NCI-H1930 (cell line): ENCODE measurements at regions not wholly inside any gene's neighbourhood (a gene's known extent, or its start where the extent isn't known, plus 50 kb on each side); places are given as distances from the start of the nearest gene placed in this dataset.
A peak's percentile ranks its signal among the peaks of the same experiment; 100 is the strongest.

Experiments used
- DNase-seq, 2 experiments: peaks; one replicate each; lab custom pipeline; 2025; lab: John Stamatoyannopoulos, UW

DNA sequence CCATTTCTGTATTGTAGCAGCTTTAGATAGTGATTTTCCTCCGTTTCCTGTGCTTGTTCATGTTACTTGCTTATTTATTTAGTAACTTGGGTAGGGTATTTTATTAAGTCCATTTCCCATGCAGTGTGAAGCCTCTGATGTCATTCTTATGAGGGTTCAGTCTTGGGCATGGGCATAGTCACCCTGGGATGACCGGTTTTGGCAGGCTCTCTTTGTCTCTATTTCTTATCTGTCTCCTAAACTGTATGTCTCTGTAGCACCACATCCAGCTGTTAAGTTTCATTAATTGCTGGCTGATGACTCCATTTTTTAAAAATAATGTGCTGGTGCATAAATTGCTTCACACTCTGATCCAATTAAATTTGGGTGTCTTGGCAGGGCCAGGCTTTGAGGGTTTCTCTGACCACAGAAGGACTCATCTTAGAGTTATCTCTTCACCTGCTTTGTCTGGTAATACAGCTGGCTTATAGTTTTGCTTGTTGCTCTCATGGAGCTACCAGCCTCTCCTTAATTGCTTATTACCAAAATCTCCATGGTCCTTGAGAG lies 173.3 kb upstream of the VLDLR start:
- DNase-seq, result no peak

DNA sequence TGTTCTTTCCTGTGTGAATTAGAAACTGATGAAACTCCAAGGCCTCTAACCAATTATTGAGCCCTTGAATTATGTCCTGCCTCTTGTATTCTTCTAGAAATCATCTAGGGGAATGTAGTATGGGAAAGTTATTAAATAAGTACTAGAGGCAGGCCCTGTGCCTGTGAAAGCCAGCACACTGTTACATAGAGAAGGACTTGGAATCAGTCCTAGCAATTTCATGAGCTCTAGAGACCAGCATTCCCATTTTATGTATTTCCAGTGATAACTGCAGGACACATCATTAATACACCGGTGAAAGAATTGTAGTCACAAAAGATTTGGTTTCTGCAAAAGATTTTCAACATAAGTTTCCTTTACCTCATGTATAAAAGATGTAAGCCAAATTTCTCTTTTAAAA lies 168.5 kb upstream of the VLDLR start:
- no peak for DNase-seq

DNA sequence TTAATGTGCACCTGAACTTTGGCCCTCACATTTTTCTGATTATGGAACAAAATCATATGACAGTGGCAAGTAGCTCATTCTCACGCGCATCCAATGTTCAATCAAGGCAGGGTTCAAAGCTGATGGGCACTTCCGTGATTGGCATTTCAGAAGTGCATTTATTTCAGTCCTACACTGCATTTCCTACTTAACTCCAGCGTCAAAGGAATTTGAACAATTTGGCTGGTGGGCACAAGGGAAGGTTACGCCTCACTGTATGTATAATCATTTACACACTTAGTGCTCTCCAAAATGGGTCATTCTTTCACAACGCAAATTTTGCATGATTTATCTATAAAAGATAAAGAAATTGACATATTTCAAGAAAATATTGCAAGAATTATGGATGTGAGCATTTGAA lies 167.9 kb upstream of the VLDLR start:
- DNase-seq, result no peak

DNA sequence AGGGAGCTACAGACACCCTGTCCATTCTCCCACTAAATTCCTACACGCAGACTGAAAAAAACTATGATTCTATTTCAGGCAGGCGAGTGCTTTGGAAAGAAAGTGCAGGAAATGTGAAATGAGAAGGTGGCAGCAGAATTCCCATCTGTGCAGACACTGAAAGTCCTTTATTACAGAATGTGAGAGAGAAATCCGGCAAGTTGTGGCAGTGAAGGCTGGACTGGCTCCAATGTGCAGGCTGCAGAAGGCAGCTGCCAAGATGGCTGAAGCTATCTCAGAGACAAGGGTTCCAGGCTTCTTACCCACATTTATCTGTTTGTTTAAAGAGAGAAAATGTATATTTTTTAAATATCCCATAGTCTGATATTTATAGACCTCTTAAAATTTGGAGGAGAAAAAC lies 161.8 kb upstream of the VLDLR start:
- DNase-seq, result no peak

DNA sequence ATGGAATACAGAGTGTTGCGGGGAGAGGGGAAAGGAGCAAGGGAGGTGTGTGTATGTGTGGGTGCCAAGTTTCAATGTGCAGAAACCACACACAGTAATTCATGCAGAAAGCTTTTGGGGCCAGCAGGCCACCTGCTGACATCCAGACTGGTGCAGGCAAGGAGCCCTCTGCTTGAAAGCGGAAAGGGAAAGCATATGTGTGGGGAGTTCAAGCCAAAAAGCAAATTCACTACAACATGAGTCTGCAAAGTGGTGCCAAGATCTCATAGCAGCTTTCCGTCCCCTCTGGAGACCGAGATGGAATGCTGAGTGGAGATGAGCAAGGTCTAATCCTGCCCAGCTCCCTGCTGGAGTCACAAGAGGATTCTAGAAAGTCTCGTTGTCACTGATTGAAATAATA lies 159.7 kb upstream of the VLDLR start:
- DNase-seq, result no peak

DNA sequence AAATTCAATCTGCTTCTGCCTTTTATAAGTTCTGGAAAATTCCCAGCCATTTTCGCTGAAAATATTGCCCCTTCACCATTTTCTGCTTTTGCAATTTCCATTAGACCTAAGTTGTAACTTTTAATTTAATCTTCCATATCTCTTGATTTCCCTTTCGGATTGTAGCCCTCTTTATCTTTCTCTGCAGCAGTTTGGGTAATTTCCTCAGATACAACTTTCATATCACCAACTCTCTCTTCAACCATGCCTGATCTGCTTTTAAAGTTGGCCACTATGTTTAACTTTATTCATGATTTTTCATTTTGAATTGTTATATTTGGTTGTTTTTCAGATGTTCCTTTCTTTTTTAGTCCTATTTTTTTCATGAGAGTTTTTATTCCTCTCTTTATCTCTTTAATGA lies 157.0 kb upstream of the VLDLR start:
- no peak for DNase-seq

DNA sequence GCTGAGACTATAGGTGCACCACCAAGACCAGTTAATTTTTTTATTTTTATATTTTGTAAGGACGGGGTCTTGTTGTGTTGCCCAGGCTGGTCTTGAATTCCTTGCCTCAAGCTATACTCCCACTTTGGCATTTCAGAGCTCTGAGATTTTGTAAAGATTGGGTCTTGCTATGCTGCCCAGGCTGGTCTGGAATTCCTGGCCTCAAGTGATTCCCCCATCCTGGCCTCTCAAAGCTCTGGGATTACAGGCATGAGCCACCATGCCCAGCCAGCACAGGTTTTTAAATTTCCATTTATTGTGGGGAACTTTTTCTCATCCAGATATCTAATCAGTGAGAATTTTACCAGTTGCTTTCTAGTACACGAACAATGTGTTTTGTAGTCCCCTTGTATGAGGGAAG lies 156.1 kb upstream of the VLDLR start:
- no peak for DNase-seq

DNA sequence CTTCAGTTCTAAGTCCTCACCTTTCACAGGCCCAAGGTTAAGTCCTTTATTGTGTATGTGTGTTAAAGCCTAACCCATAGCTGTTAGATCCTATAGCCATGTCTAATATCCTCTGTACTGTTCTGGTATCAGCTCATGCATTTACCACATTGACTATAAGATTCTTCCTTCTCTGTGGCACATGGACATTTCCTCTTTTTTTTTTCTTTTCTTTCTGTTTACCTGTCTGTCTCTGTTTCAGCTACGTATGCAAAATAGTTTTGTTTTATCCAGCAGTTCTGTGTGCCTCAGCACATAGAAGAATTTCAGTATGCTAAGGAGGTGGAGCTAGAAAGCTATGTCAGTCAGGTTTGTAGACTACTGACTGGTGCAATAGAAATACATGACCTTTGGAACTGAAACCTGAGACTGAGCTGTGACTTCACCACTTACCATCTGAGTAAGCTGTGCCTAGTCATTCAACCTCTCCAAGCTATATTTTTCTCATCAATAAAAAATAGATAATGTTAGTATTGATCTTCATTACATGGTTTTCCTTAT lies 155.6 kb upstream of the VLDLR start:
- DNase-seq, result no peak

DNA sequence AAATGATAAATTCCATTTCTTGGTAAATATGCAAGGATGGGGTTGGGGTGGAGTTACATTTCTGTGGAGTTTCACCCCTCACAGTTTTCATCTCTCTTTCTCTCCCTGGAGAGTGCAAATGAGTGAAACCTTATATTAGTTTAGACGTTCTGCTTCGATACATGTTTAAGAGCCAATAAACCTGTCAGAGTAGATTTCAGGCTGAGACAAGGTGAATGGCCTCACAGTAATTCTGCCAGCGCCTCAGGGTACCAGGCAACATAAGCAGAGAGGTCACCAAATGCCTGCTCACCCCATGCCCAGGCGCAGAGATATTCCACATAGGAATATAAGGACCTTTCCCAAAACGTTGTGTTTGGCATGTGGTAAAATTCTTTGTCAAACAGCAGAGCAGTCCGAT lies 154.9 kb upstream of the VLDLR start:
- no peak for DNase-seq

DNA sequence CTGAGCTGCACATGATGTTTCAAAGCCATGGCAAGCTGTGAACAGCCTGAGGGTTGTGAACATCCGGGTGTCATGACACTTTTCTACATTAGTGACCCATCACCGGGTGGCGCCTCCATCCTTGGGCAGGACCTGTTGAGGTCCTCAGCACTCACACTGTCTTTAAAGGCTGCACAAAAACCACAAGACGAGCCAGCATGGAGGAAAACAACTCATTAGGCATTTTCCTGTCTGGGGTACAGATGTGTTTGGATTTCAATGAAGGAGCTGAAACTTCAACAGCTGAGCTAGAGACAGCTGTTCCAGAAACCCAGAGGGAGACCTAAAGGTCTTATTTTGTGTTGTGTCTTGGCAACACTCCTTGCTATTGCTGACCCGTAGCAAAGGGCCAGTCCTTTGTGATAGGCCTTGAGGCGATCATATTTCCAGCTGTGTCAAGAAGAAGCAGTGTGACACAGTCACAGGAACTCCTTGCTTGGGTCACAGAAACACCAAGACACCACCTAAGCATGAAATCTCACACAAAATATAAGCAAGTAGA lies 151.8 kb upstream of the VLDLR start:
- DNase-seq, result no peak

DNA sequence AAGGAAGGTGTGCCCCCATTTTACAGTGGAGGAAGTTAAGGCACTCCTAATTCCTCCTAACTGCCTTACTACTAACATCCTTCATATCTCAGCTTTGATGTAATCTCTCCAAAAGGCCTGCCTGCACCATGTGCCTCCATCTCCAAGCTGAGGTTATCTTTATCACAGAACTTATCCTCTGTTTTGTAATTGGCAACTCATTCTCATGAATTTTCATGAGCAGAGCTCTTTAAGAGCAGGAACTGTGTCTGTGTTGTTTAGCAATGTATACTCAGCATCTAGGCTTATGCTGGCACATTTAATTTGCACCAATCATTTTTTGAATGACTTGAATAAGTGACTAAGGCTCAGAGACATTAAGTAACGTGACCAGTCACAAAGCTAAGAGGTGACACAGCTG lies 147.9 kb upstream of the VLDLR start:
- DNase-seq, result no peak

DNA sequence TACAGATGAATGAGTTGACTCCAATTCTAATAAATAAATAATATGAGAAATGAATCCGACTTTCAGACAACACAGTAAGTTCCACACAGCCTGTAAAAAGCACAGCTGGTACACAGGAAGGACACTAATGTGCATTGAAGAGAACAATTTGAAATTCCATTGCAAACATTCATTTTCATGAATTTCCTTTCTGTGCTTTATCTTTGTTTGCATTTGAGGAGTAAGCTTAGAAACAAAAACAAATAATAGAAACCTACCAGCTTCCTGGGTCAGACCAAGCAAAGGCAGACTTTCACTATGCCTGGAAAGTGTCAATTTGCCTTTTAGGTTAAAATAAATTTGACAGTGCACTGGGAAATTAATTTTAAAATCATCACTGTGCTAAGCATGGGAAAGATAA lies 143.8 kb upstream of the VLDLR start:
- DNase-seq, result peak; percentile 29 to 37

DNA sequence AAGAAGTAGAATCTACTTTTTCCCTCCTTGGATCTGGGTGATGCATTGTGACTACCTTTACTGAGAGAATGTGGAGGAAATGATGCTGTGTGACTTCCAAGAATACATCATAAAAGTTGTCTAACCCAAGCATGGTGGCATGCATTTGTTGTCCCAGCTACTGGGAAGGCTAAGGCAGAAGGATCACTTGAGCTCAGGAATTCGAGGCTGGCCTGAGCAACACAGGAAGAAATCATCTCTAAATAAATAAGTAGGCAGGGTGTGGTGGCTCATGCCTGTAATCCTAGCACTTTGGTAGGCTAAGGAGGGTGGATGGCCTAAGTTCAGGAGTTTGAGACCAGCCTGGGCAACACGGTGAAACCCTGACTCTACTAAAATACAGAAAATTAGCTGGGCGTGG lies 143.2 kb upstream of the VLDLR start:
- DNase-seq, result no peak

DNA sequence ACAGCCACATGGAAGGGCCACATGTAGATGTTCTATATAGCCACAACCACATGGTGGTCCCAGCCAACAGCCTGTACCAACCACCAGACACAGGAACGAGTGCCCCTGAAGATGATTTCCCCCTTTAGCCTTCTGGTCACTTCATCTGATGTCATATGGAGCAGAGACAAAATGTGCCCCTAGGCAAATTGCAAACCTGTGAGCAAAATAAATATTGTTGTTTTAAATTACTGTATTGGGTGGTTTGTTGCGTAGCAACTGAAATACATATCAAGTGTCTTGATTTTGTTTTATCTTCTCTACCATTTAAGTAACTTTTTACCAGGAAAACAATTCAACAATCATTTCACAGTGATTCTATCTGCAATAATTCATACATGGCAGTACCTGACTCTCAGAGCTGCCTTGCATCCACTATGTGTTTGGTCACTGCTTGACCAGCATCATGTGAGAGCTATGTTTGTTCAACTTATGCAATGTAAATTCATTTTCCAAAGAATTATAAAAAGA lies 142.5 kb upstream of the VLDLR start:
- DNase-seq, result no peak

DNA sequence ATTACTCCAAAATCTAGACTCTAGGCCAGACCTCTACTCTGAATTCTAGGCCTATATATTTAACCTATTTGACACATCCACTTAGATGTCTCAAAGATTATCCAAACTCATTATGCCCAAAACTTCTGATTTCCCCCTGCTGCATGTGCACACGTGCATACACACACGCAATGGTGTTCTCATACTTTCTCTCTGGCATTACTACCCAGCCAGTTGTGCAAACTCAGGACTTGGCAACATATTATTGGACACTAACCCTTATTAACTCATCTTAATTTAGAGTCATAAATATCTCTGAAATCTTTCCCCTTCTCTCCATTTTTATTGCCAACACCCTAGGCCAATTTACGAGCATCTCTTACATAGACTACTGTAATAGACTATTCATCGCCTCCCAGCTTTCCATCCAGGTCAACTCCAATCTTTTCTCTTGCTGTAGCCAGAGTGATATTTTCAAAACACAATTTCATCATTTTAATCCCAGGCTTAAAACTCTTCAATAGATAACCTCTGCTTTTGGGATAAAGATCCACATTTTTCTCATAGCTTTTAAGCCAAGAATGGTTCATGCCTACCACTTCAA lies 141.2 kb upstream of the VLDLR start:
- DNase-seq, result no peak

DNA sequence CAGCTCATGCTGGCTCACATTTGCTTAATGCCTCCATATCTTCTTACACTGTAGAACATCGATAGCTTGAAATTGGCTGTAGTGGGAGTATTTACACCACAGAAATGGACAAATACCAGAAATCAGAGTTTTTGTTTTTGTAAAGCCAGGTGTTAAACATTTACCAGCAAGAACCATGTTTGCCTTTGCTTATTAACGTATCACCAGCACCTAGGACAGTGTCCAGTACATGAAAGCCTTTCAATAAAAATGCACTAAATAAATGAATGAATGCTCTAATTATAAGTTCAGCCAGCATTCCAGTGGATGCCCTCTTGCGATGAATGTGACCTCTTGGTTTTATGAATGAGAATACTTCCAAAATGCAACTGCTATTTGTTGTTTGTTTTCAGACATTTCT lies 140.4 kb upstream of the VLDLR start:
- DNase-seq, result no peak

DNA sequence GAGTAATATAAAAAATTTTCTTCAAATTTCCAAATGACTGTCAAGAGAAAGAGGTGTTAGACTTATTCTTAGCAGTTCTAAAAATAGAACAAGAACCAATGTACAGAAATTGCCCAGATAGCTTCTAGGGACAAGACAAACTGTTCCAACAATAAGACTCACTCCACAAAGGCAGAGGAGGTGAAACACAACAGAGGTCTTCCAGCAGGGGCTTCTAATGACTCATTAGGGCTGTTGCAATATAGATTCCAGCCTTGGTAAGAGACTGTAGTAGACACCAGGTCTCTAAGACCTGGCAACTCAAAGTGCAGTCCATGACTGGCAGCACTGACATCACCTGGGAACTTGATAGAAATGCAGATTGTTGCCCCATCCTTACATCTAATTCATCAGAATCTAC lies 134.6 kb upstream of the VLDLR start:
- no peak for DNase-seq

DNA sequence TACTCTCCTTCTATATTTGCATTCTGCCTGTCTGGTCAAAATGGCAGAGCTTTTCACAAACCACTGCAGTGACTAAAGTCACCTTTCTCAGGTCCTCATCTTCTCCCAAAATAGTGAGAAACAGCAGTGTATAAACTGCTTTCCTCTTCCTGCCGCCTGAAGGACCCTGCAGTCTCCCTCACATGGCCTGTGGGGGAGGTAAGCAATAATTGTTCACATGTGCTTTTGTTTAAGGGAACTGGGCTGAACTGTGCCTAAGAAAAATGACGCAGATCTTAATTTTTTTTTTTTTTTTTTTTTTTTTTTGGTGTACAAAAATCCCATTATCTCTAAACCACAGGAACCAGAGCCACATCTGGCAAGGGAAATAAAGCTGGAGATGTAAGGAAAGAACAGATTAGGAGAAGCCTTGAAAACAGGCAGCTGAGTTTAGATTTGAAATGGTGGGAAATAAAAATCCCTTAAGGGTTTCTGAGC lies 131.7 kb upstream of the VLDLR start:
- no peak for DNase-seq

DNA sequence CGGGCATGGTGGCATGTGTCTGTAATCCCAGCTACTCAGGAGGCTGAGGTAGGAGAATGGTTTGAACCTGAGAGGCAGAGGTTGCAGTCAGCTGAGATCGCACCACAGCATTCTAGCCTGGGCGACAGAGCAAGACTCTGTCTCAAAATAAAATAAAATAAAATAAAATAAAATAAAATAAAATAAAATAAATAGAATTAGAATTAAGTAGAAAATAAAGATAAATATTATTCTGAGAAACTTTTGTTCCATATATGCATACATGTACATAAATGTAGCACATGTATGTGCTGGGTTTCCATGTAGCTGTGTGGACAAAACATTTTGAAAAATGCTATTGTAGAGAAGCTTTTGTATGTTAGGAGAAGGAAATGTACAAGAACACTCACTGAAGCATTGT lies 129.4 kb upstream of the VLDLR start:
- no peak for DNase-seq

DNA sequence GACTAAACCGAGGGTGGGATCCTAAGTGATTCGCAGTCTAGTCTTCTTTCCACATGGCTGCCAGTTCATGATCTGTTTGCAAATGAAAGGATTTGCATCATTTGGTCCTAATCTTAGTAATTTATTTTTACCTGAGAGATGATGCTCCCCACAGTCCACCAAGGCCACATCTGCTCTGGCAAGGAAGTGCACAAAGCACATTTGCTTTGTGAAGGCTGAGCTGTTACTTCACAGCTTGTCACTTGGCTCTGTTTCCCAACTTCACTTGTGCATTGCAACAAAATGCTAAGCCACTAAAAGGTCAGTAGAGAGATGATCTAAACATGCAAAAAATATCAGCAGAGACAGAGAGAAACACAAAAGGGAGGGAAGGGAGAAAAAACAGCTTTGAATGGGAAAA lies 128.5 kb upstream of the VLDLR start:
- DNase-seq, result no peak

DNA sequence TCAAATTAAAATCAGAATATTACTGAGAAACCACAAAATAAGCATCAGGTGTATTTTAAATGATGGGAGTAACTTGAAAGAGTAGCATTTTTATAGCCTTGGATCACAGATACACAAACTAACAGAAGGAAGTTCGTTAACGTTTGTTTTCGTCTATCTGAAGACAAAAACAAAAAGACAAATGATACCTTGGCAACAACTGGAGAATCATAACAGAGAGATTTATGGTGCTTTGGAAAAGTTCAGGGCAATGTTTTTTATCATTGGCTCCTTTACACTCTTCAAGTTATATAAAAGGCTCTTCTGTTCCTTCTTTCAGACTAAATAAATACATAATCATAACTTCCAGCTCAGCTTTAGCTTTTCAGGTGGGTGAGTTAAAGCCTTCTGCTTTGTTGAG lies 128.1 kb upstream of the VLDLR start:
- DNase-seq, result no peak

DNA sequence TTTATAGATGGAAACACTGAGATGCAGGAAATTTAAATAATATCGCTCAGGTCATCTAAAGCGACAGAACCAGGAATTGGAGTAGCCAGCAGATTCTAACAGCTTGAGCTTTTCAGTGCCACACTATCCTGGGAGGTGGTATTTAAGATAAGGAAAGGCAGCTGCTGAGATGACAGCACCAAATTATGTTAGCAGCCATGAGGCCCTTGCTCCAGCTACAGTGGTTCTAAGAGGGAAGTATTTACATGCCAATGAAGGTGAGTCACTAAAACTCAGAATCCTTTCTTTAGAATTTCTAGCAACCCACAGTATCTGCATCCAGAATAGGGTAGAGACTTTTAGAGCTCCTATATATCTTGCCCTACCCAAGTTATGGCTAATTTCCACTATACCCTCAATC lies 127.0 kb upstream of the VLDLR start:
- no peak for DNase-seq

DNA sequence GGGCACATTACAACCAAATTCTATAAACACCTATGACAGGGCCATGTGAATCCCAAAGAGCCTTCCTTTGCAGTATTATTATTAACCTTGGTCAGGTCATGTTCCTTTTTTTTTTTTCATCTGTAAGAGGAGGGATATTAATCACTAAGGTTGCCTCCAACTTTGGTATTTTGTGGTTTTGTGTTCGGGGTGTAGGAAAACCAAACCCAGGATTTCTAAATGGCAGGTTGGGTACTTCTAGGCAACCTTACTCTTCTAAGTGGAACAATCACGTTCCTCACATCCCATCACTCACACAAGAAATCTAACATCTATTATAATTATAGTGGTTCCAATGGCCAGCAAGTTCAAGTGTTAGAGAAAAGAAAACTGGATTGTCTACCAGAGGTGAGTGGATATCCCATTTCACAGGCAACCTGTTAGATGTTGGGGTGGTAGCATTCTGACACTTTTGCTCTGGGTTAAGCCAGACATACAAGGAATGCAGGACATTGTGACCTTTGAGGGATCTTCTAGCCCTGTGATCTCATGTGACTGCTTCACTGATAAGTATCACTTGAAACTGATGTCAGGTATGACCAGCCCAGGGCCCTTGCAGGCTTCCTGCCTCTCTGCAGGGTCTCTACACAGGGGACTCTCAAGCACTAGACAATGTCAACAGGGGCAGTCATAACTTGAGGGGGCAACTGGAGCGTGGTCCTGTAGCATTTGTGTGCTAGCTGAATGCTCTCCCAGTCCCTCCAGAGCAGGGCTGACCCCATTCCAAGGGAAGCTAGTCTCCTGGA lies 126.2 kb upstream of the VLDLR start:
- DNase-seq, result no peak
